H1 (cell line): ENCODE measurements at regions not wholly inside any gene's neighbourhood (a gene's known extent, or its start where the extent isn't known, plus 50 kb on each side); places are given as distances from the start of the nearest gene placed in this dataset.

Experiments
- GABPA ChIP-seq: IDR thresholded peaks from 2 replicates; pipeline ENCODE4 v1.6.1; 2011; ENCODE audit warnings: mild to moderate bottlenecking, low read length, moderate library complexity, borderline replicate concordance; ENCODE audit not compliant: insufficient read depth
- RFX5 ChIP-seq: IDR thresholded peaks from 2 replicates; pipeline ENCODE4 v1.6.1; 2011; ENCODE audit warnings: low read depth, low read length, improper control_type of control experiment, borderline replicate concordance
- SIN3A ChIP-seq, 2 experiments: IDR thresholded peaks in 1 of 2; conservative IDR thresholded peaks in 1 of 2; 2 replicates each; pipeline ENCODE4 v1.6.1; 2011 to 2012; ENCODE audit warnings: low read length in 2 of 2, improper control_type of control experiment in 1 of 2, low read depth in 1 of 2, mild to moderate bottlenecking in 1 of 2
- SIX5 ChIP-seq: IDR thresholded peaks from 2 replicates; pipeline ENCODE4 v1.6.1; 2011; ENCODE audit warnings: mild to moderate bottlenecking, low read depth, low read length
- SP1 ChIP-seq: IDR thresholded peaks from 2 replicates; pipeline ENCODE4 v1.6.1; 2011; ENCODE audit warnings: low read depth, low read length
- TF ChIP-seq, protein P1 (sequence below), 3 experiments: IDR thresholded peaks; 1 replicate in 2 of 3; 2 replicates in 1 of 3; pipeline versions ENCODE4 v1.5.1 to v1.6.1; 2011; ENCODE audit warnings: low read length in 3 of 3, mild to moderate bottlenecking in 3 of 3, inconsistent platforms in 2 of 3, low read depth in 1 of 3, moderate library complexity in 1 of 3; ENCODE audit not compliant: insufficient read depth in 1 of 3; ENCODE audit errors: control extremely low read depth in 1 of 3
- TF ChIP-seq, protein P2 (sequence below): IDR thresholded peaks from 2 replicates; pipeline ENCODE4 v1.6.1; 2011; ENCODE audit warnings: low read length, improper control_type of control experiment

DNA sequence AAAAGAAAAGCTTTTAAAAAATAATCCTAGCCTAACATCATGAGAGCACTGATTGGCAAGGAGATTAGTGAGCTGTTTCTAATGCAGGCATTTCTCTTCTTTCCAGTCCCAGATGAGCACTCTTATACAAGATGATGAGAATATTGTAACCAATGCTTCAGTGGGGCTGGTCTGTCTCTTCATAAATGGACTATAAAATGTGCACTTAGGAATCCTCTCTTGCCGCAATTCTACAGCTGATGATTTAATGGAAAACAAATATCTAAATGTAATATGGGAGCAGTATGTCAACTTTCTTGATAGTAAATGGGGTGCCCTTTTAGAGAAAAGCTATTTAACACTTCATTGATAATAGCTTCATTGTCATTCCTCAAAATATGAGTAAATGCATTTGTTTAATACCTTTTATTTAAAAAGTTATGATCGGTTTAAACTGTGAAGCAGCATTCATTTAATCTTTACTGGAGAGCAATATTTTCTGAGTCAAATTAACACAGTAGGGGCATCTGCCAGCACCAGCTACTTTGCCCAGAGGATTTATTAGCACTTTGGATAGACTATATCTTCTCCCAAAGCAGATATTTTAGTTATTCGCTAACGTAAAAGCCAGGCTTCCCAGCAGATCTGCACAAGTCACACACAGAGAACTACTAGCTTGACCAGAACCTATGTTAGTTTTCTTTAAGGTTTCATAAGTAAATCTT, 985.9 kb downstream of the DIPK2A start:
- TF ChIP-seq RFX5 (no peak), SP1 (no peak), SIN3A (conservative IDR thresholded peaks at IDR 0.05 in 1 of 2, IDR thresholded peaks at IDR 0.05 in 1 of 2; ENCODE audit: low read depth in 1 of 2, low read length in 2 of 2) (no peak), GABPA (no peak), SIX5 (no peak)
- TF ChIP-seq, protein P1, sequence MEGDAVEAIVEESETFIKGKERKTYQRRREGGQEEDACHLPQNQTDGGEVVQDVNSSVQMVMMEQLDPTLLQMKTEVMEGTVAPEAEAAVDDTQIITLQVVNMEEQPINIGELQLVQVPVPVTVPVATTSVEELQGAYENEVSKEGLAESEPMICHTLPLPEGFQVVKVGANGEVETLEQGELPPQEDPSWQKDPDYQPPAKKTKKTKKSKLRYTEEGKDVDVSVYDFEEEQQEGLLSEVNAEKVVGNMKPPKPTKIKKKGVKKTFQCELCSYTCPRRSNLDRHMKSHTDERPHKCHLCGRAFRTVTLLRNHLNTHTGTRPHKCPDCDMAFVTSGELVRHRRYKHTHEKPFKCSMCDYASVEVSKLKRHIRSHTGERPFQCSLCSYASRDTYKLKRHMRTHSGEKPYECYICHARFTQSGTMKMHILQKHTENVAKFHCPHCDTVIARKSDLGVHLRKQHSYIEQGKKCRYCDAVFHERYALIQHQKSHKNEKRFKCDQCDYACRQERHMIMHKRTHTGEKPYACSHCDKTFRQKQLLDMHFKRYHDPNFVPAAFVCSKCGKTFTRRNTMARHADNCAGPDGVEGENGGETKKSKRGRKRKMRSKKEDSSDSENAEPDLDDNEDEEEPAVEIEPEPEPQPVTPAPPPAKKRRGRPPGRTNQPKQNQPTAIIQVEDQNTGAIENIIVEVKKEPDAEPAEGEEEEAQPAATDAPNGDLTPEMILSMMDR (IDR thresholded peaks at IDR 0.05; ENCODE audit: control extremely low read depth in 1 of 3, insufficient read depth in 1 of 3, low read depth in 1 of 3, low read length in 3 of 3): no peak
- TF ChIP-seq, protein P2, sequence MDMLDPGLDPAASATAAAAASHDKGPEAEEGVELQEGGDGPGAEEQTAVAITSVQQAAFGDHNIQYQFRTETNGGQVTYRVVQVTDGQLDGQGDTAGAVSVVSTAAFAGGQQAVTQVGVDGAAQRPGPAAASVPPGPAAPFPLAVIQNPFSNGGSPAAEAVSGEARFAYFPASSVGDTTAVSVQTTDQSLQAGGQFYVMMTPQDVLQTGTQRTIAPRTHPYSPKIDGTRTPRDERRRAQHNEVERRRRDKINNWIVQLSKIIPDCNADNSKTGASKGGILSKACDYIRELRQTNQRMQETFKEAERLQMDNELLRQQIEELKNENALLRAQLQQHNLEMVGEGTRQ: no peak
